HG03378 (cell line): ENCODE measurements at regions not wholly inside any gene's neighbourhood (a gene's known extent, or its start where the extent isn't known, plus 50 kb on each side); places are given as distances from the start of the nearest gene placed in this dataset.

Source experiments
- ATAC-seq: cut with Tn5 transposase; IDR thresholded peaks from one replicate; pipeline ENCODE4 v1.9.1; 2021; ENCODE audit warnings: mild to moderate bottlenecking, moderate library complexity; ENCODE audit not compliant: unreplicated experiment

GRCh38 chr4:187302457-187303150, 578.9 kb upstream of the FAT1 start:
- ATAC-seq: no peak

DNA sequence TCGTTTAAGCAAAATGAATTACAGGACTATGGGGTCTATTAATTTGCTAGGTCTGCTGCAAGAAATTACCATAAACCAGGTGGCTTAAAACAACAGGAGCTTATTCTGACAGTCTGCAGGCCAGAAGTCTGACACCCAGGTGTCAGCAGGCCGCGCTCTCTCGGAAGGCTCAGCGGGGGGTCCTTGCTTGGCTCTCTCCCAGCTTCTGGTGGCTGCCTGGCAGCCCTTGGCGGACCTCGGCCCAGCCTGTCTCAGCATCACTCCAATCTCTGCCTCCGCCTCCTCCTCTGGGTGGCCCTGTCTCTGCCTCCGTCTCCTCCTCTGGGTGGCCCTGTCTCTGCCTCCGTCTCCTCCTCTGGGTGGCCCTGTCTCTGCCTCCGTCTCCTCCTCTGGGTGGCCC, 580.5 kb upstream of the FAT1 start:
- no peak for ATAC-seq

DNA sequence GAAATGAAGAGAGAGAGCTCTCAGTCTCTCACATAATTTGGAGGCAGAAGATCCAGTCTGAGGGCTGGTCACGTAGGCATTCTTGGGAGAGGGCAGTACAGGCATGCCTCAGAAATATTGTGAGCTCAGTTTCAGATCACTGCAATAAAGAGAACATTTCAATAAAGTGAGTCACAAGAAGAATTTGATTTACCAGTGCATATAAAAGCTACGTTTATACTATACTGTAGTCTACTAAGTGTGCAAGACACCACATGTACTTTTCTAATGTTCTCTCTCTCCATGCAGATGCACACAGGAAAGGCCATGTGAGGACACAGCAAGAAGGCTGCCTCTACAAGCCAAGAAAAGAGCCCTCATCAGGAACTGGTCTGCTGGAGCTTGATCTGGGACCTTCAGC, 583.5 kb upstream of the FAT1 start:
- ATAC-seq: no peak

- no peak for ATAC-seq
Measured at GRCh38 chr4:187309456-187309855, 585.8 kb upstream of the FAT1 start.

DNA sequence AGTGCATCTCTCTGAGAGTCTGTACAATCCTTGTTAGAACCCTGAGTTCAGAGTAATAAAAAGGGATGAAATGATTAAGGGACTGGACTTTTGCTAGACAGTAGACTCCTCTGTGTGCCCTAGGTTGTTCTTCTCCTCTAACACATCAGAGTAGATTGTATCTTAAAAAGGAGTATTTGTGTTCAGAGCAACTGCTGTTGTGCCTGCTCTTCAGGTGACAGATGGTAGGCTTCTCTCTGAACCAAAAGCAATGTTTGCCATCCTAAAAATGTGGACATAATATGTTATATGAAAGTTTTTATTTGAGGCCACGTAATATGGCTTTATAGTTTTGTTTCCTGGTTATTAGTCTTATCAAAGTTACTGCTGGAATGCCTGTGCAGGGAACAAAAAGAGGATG, 588.6 kb upstream of the FAT1 start:
- no peak for ATAC-seq

DNA sequence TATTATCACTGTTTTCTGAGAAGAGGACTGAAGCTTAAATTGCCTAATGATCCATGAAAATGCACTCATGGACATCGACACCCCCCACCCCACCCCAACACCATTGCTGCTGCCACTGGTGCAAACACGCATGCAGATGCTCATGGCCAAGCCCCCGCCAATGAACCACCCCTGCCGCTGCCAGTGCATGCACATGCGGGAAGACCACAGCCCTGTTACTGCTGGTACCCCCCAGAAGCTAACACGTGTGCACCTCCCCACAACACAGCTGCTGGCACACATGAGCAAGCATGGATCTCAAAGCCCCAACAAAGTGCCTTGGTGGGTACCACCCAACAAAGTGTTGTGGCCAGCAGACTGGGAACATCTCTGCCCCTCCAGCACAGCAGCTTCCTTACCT, 594.1 kb upstream of the FAT1 start:
- no peak for ATAC-seq

- no peak for ATAC-seq
Measured at GRCh38 chr4:187321711-187322110, 598.1 kb upstream of the FAT1 start.

GRCh38 chr4:187332141-187332540, 608.5 kb upstream of the FAT1 start:
- ATAC-seq: no peak

GRCh38 chr4:187333151-187333550, 609.5 kb upstream of the FAT1 start:
- ATAC-seq: no peak

GRCh38 chr4:187335339-187335738, 611.7 kb upstream of the FAT1 start:
- ATAC-seq: no peak

- ATAC-seq: no peak
Measured at GRCh38 chr4:187354740-187355139, 631.1 kb upstream of the FAT1 start.

DNA sequence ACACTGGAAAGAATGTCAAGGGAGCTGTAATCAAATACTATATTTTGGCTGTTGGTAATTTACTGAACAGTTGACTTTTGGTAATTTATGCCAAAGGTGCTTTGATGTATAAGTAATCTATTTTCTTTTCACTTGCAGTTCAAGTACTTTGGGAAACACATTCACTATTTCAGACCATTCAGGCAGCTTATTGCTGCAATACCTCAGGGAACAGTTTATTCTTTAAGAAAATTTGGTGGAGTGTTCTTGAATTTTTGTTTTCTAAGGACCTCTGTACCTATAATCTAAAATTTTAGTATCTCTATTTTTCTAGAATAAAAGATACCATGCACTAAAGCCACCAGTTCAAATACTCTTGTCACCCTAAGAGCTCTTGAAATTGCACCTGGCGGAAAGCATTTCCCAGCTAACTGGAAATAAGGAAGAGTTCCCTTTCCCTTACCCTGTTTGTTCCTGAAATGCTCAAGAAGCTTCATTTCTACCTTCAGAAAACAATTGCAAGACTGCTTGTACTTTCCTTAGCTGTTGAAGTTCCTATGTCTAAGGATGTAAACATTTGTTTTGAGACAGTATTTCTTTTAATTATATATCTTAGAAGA, 633.5 kb upstream of the FAT1 start:
- no peak for ATAC-seq

GRCh38 chr4:187357821-187358220, 634.2 kb upstream of the FAT1 start:
- ATAC-seq: no peak

DNA sequence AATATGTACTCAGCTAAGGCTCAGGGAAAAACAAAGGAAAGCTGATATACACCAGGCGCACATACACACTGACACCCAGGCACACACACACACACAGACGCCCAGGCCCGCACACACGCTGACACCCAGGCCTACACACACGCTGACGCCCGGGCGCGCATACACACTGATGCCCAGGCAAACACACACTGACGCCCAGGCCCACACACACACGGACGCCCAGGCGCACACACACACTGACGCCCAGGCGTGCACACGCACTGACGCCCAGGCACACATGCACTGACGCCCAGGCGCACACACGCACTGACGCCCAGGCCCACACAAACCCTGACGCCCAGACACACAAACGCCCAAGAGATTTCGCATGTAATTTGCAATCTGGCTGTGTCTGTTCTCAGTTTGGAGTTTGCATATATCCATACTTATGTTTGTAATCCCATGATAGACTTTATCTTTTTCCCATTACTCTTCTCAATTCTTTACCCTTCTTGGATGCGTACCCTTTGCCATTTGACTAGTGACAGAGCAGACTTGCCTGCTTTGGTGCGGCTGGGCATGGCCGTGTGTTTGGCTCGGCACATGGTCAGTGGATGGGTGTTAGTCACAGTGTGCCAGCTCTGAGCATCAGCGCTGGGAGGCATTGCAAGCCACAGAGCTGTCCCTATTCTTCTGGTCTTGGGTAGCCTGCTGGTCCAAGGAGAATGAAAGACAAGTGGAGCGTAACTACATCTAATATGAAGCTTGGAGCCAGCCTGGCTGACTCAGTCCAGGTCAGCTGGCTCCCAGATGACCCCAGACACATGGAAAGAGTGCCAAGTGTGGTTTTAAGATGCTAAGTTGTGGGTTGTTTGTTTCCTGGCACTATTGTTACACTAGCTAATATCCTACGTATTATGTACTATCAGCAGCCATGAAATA, 632.4 kb upstream of the ZFP42 start:
- no peak for ATAC-seq

GRCh38 chr4:187364401-187364800, 631.2 kb upstream of the ZFP42 start:
- ATAC-seq: no peak

GRCh38 chr4:187364851-187365250, 630.7 kb upstream of the ZFP42 start:
- no peak for ATAC-seq

- no peak for ATAC-seq
Measured at GRCh38 chr4:187366530-187366929, 629.0 kb upstream of the ZFP42 start.

GRCh38 chr4:187370918-187371317, 624.7 kb upstream of the ZFP42 start:
- ATAC-seq: no peak

GRCh38 chr4:187378441-187378840, 617.1 kb upstream of the ZFP42 start:
- no peak for ATAC-seq

DNA sequence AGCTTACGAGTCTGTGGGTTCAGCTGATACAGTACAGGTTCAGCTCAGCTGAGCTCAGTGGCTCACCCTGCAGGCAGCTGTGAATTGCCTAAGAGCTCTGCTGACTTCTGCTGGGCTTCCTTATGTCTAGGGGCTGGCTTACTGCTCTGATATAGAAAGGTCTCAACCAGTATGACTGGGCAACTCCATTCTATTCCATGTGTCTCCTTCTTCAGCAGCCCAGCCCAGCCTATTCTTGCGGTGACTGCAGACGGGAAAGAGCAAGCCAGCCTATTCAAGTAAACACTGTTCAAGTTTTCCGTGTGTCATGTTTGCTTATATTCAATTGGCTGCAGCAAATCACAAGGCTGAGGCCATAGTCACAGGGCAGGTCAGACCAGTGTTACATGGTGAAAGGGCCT, 615.4 kb upstream of the ZFP42 start:
- no peak for ATAC-seq

DNA sequence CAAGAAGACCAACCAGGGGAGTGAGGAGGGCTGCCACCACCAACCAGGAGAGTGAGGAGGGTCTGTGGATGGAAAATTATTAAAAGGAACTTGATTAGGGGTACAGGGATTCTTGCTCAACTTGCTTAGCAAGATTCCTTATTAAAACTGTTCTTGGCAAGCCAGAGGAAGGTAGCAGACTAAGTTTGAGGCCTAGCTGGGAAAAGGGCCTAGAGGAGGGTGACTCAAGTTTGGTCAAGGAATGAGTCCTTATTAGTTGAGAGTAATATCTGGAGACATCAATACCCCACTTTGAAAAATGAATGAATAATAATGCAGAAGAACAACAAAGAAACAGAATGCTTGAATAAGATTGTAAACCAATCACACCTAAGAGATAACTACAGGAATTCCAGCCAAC, 612.4 kb upstream of the ZFP42 start:
- ATAC-seq: no peak

GRCh38 chr4:187387739-187388138, 607.8 kb upstream of the ZFP42 start:
- no peak for ATAC-seq
